Activated B cell treated with CpG ODN at 0.5 μM for 24 hours (primary cell): ENCODE measurements at regions not wholly inside any gene's neighbourhood (a gene's known extent, or its start where the extent isn't known, plus 50 kb on each side); places are given as distances from the start of the nearest gene placed in this dataset.

ENCODE experiments used
- ATAC-seq: fragments of 200-7000 bp; cut with Tn5 transposase; one replicate; pipeline ENCODE4 v1.10.0; 2021; ENCODE audit warnings: low read depth, mild to moderate bottlenecking, moderate library complexity
- CTCF ChIA-PET: fragments of 350-600 bp; sonication (Branson Sonifier 250); formaldehyde crosslinking; loops from one replicate; lab custom pipeline; 2021; ENCODE audit warnings: antibody characterized with exemption; lab: Charles Lee
- POLR2A ChIA-PET: fragments of 350-600 bp; sonication (Branson Sonifier 250); formaldehyde crosslinking; loops from one replicate; lab custom pipeline; 2021; ENCODE audit warnings: antibody characterized with exemption; lab: Charles Lee
- DNase-seq: peaks from one replicate; pipeline ENCODE4 v3.0.0; 2022
- H3K27ac Mint-ChIP-seq: one replicate; pipeline ENCODE4 v1.8.0; 2020; ENCODE audit warnings: mixed read lengths
- H3K27me3 Mint-ChIP-seq: one replicate; pipeline ENCODE4 v1.8.0; 2021; ENCODE audit warnings: mixed read lengths
- H3K36me3 Mint-ChIP-seq: one replicate; pipeline ENCODE4 v1.8.0; 2021; ENCODE audit warnings: low read depth, mixed read lengths
- H3K4me1 Mint-ChIP-seq: one replicate; pipeline ENCODE4 v1.8.0; 2021; ENCODE audit warnings: mixed read lengths
- H3K4me3 Mint-ChIP-seq: one replicate; pipeline ENCODE4 v1.8.0; 2020; ENCODE audit warnings: mild to moderate bottlenecking, mixed read lengths
- H3K9me3 Mint-ChIP-seq: one replicate; pipeline ENCODE4 v1.8.0; 2020; ENCODE audit warnings: mixed read lengths
- intact Hi-C: fragments of 100-400 bp; cut with micrococcal nuclease; formaldehyde crosslinking; loops from one replicate; pipeline ENCODE4 v1.15.1; 2024
- TF ChIP-seq, protein P1 (sequence below): fragments of 200-600 bp; IDR thresholded peaks from one replicate; pipeline ENCODE4 v1.8.0; 2022; ENCODE audit warnings: antibody characterized with exemption, mild to moderate bottlenecking

DNA sequence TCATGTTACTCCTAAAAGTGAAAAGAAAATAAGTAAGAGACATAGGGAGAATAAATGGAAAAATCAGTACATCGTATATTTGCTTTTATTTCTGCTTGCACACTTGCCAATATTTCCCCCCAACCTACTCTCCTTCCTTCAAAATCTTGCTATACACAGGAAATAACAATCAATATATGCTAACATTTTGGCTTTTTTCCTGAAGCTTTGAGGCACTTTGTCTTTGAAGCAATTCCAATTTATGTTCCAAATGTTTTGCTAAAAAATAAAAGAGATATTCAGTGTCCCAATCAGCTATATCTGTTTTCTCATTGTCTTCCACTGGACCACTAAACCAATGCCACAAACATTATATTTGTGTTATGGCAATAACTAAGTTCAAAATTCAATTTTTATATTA is 184.0 kb upstream of the NEGR1 start:
- H3K27me3 Mint-ChIP-seq, result no peaks in the 10 kb centered on the region
- TF ChIP-seq, protein P1, sequence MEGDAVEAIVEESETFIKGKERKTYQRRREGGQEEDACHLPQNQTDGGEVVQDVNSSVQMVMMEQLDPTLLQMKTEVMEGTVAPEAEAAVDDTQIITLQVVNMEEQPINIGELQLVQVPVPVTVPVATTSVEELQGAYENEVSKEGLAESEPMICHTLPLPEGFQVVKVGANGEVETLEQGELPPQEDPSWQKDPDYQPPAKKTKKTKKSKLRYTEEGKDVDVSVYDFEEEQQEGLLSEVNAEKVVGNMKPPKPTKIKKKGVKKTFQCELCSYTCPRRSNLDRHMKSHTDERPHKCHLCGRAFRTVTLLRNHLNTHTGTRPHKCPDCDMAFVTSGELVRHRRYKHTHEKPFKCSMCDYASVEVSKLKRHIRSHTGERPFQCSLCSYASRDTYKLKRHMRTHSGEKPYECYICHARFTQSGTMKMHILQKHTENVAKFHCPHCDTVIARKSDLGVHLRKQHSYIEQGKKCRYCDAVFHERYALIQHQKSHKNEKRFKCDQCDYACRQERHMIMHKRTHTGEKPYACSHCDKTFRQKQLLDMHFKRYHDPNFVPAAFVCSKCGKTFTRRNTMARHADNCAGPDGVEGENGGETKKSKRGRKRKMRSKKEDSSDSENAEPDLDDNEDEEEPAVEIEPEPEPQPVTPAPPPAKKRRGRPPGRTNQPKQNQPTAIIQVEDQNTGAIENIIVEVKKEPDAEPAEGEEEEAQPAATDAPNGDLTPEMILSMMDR, result no peak
- ATAC-seq, result no peak
- H3K9me3 Mint-ChIP-seq, result no peaks in the 10 kb centered on the region
- H3K36me3 Mint-ChIP-seq, result no peaks in the 10 kb centered on the region
- CTCF ChIA-PET, result no interaction called here
- H3K27ac Mint-ChIP-seq, result no peak overlapping the region
- no peak overlapping the region for H3K4me3 Mint-ChIP-seq
- intact Hi-C loops, result no loop called here
- DNase-seq, result no peak
- POLR2A ChIA-PET, result no interaction called here
- H3K4me1 Mint-ChIP-seq, result no peaks in the 10 kb centered on the region

DNA sequence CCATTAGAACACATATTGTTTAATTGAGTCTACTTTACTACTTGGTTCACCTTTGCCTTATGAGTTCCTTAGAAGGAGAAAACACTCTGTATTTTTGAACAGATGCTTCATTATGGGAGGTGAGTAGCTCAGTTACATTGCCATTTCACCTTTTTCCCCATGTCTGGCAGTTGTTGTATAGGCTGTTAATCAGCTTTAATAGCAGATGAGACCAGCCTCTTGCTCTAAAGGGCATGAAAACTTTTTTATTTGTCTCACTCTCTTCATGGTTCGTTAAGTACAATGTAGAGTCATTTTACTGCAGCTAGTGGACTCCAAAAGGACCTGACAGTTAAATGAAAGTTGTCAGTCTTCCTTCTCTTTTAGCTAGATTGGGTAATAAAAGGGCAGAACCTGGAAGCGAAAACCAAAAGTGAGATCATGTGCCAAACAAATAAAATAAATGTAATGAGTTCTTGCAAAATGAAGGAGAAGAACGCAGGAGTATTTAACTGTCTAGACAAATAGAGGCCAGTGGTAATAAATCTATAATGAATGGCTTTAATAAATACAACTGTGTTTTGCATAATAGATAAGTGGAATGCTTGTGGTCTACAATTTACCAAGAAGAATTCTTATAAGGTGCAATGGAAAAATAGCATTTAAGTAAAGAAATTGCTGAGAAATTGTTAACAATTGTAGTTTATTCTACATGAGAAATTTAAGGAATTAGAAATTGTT is 180.0 kb upstream of the NEGR1 start:
- ChIA-PET CTCF (no interaction called here), POLR2A (interaction anchor here (0.5 kb wide), 1 partner anchor 51 kb away, joined by 3 read pairs; no protein-coding TSS in a partner anchor)
- no peak for ATAC-seq
- H3K27me3 Mint-ChIP-seq, result no peaks in the 10 kb centered on the region
- no peaks in the 10 kb centered on the region for H3K9me3 Mint-ChIP-seq
- H3K36me3 Mint-ChIP-seq, result no peaks in the 10 kb centered on the region
- DNase-seq, result no peak
- H3K4me1 Mint-ChIP-seq, result no peaks in the 10 kb centered on the region
- intact Hi-C loops, result no loop called here
- no peak overlapping the region for H3K4me3 Mint-ChIP-seq
- H3K27ac Mint-ChIP-seq, result no peak overlapping the region
- TF ChIP-seq, protein P1, result no peak

DNA sequence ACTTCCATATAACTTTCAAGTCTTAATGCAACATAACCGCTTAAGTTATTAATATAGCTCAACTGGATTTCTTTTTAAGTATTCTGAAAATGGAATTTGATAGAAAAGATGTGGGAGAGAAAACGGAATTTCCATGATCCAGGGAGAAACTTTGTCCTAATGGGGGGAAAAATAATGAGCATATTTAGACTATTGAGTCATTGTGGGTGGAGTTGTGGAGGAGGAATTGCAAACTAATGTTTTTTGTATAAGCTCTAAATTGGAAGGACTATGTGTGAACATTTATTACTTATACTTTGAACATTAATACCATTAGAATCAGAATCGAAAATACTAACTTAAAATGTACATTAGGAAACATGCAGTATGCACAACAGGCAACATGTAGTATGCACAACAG is 159.9 kb upstream of the NEGR1 start:
- TF ChIP-seq, protein P1, result no peak
- Mint-ChIP-seq H3K9me3 (peaks cover 8% of the 10 kb centered on the region), H3K27me3 (no peaks in the 10 kb centered on the region), H3K27ac (no peak overlapping the region), H3K4me3 (no peak overlapping the region), H3K4me1 (no peaks in the 10 kb centered on the region), H3K36me3 (no peaks in the 10 kb centered on the region)
- CTCF ChIA-PET, result interaction anchor here (0.5 kb wide), 1 partner anchor 45 kb away, joined by 4 read pairs; no protein-coding TSS in a partner anchor
- POLR2A ChIA-PET, result no interaction called here
- DNase-seq, result no peak
- intact Hi-C loops, result no loop called here
- no peak for ATAC-seq

DNA sequence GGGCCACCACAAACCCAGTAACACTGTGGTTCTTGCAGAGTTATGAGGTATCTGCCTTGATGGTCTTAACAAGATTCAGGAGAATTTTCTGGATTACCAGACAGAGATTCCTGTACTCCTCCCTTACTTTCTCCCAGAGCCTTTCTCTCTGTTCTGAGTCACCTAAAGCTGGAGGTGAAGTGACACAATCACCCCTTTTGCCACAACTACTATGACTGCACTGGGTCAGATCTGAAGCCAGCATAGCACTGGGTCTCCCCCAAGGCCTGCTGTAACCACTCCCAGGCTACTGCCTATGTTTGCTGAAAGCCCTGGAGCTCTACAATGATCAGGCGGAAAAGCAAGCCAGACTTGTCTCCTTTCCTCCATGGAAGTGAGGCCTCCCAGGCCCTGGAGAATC is 156.7 kb upstream of the NEGR1 start:
- ATAC-seq (no peak), DNase-seq (no peak)
- no peaks in the 10 kb centered on the region for H3K4me1 Mint-ChIP-seq
- no peak overlapping the region for H3K27ac Mint-ChIP-seq
- TF ChIP-seq, protein P1, result no peak
- H3K27me3 Mint-ChIP-seq, result no peaks in the 10 kb centered on the region
- no peaks in the 10 kb centered on the region for H3K36me3 Mint-ChIP-seq
- CTCF ChIA-PET, result no interaction called here
- intact Hi-C loops, result no loop called here
- H3K9me3 Mint-ChIP-seq, result peaks cover 5% of the 10 kb centered on the region
- no peak overlapping the region for H3K4me3 Mint-ChIP-seq
- POLR2A ChIA-PET, result no interaction called here

DNA sequence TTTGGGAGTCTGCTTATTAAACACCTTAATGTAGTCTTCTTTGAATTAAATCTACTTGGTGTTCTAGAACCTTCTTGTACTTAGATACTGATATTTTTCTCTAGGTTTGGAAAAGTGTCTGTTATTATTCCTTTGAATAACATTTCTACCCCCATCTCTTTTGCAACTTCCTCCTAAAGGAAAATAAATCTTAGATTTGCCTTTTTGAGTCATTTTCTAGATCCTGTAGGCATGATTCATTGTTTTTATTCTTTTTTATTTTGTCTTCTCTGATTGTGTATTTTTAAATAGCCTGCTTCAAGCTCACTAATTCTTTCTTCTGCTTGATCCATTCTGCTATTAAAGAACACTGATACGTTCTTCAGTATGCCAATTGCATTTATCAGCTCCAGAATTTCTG is 155.9 kb upstream of the NEGR1 start:
- intact Hi-C loops, result no loop called here
- no peaks in the 10 kb centered on the region for H3K36me3 Mint-ChIP-seq
- POLR2A ChIA-PET, result no interaction called here
- no peaks in the 10 kb centered on the region for H3K4me1 Mint-ChIP-seq
- CTCF ChIA-PET, result no interaction called here
- peaks cover 5% of the 10 kb centered on the region for H3K9me3 Mint-ChIP-seq
- H3K27me3 Mint-ChIP-seq, result no peaks in the 10 kb centered on the region
- no peak overlapping the region for H3K4me3 Mint-ChIP-seq
- DNase-seq (no peak), ATAC-seq (no peak)
- no peak overlapping the region for H3K27ac Mint-ChIP-seq
- TF ChIP-seq, protein P1, result no peak
